ENCODE measurements at regions not wholly inside any gene's neighbourhood (a gene's known extent, or its start where the extent isn't known, plus 50 kb on each side); places are given as distances from the start of the nearest gene placed in this dataset.
A peak's percentile ranks its signal among the peaks of the same experiment; 100 is the strongest.

DNA sequence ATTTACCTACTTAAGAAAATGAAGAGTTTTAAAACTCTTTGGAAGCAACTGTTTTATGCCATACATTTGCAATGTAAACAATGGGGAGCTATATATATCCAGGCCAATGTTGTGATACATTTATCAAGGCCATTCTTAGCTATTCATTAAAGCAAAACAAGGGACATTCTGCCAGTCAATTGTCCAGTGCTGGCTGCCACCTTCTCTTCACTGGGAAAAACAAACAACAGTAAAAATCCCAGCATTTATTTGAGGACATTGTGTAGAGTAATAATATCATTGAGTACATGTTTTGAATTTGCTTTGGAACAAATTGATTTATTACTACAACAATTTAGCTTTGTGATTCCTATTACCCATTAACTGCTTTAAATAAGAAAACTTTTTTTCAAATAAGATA lies 1107.4 kb downstream of the DTWD2 start (continued):
- TF ChIP-seq, protein P1, sequence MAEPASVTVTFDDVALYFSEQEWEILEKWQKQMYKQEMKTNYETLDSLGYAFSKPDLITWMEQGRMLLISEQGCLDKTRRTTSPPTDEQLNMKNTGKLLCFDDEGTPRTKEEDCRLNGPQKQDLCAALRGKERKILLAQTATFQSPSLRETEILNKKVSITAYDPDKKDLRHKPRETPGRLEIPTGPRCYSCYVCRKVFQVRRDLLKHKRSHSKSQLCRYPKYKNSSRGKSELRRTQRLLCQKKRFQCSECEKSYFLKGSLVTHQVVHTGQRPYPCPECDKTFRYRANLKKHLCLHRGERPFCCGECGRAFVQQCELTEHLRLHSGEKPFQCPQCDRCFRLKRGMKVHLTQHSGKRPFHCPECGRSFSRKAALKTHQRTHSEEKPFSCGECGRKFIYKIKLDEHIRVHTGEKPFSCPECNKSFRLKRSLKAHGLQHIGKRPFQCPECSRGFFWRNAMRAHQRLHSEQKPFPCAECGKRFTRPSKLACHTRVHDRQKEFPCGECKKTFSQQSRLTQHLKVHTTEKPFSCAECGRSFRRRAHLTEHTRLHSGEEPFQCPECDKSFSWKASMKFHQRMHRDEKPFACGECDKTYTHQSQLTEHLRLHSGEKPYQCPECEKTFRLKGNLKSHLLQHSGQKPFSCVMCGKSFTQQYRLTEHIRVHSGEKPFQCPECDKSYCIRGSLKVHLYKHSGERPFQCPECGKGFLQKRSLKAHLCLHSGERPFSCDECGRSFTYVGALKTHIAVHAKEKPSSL (CRISPR knock-in tag; conservative IDR thresholded peaks at IDR 0.05) = no peak
- TF ChIP-seq NFATC4 (CRISPR knock-in tag; IDR thresholded peaks at IDR 0.05) (no peak), EMX1 (CRISPR knock-in tag; IDR thresholded peaks at IDR 0.05) (no peak)

DNA sequence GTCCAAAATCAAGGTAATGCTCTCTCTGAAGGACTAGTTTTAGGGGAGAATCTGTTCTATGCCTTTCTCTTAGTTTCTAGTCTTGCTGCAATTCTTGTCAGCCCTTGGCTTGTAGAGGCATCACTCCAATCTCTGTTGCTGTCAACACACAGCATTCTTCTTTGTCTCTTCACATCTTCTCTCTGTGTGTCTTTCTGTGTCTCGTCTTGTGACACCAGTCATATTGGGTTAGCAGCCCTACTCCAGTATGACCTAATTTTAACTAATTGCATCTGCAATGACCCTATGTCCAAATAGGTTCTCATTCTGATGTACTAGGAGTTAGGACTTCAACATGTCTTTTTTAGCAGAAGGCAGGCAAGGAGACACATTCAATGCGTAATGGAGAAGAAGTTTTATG lies 1110.6 kb downstream of the DTWD2 start:
- ChIA-PET CTCF (no interaction called here), POLR2A (no interaction called here)
- ATAC-seq (no peak), DNase-seq (ENCODE audit: low spot score) (no peak)
- Mint-ChIP-seq H3K4me1 (peaks cover 8% of the 10 kb centered on the region), H3K9me3 (peaks cover 11% of the 10 kb centered on the region), H3K36me3 (peaks cover 9% of the 10 kb centered on the region), H3K27ac (no peak overlapping the region), H3K27me3 (ENCODE audit: low read depth) (no peaks in the 10 kb centered on the region), H3K4me3 (no peak overlapping the region)
- TF ChIP-seq, protein P2, sequence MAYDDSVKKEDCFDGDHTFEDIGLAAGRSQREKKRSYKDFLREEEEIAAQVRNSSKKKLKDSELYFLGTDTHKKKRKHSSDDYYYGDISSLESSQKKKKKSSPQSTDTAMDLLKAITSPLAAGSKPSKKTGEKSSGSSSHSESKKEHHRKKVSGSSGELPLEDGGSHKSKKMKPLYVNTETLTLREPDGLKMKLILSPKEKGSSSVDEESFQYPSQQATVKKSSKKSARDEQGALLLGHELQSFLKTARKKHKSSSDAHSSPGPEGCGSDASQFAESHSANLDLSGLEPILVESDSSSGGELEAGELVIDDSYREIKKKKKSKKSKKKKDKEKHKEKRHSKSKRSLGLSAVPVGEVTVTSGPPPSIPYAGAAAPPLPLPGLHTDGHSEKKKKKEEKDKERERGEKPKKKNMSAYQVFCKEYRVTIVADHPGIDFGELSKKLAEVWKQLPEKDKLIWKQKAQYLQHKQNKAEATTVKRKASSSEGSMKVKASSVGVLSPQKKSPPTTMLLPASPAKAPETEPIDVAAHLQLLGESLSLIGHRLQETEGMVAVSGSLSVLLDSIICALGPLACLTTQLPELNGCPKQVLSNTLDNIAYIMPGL (CRISPR knock-in tag; IDR thresholded peaks at IDR 0.05) = no peak

DNA sequence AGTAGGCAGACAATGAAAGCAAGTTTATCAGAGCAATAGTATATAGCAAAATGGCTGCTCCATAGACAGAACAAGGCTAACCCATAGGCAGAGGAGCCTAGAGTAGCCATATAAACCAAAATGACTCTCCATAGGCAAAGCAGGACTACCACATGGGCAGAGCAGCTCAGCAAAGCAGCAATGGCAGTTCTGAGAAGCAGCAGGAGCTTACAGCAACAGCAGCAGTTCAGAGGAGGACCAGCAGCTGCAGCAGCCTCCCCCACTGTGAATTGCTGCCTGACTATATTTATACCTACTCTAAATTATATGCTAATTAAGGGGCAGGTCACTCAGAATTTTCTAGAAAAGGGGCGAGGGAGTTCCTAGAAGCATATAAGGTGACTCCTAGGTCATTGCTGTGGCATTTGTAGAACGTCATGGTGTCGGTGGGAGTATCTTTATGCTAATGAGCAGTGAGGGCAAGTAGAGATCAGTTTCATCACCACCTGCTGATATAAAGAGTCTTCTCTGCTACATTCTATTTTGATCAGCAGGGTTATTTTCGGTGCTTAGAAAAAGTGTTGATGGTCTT lies 1115.5 kb downstream of the DTWD2 start:
- Mint-ChIP-seq H3K4me1 (peaks cover 9% of the 10 kb centered on the region), H3K9me3 (peaks cover 11% of the 10 kb centered on the region), H3K4me3 (no peak overlapping the region), H3K27ac (no peak overlapping the region), H3K27me3 (ENCODE audit: low read depth) (no peaks in the 10 kb centered on the region), H3K36me3 (peaks cover 9% of the 10 kb centered on the region)
- ATAC-seq = peak; percentile 30; the same call in 1 of the 2 replicates
- TF ChIP-seq FOXP1 (CRISPR knock-in tag; IDR thresholded peaks at IDR 0.05; ENCODE audit: borderline replicate concordance) (no peak), GRHL2 (CRISPR knock-in tag; IDR thresholded peaks at IDR 0.05; ENCODE audit: insufficient replicate concordance, severe bottlenecking) (no peak)
- POLR2A ChIA-PET = no interaction called here
- CTCF ChIA-PET = no interaction called here
- no peak for DNase-seq (ENCODE audit: low spot score)

DNA sequence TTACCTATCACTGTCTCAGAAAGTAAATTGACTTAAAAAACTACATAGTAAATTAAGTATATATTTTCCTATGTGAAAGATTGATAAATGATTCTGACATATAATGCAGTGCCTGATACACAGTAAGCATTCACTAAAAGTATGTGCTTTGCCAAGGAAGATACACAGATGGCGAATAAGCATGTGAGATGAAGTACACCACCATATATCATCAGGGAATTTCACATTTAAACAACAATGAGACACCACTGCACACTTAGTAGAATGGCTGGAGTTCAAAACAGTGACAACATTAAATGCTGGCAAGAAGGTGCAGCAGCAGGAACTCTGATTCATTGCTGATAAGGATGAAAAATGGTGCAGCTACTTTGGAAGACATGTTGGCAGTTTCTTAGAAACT lies 1118.8 kb downstream of the DTWD2 start:
- Mint-ChIP-seq H3K9me3 (no peaks in the 10 kb centered on the region), H3K27me3 (ENCODE audit: low read depth) (no peaks in the 10 kb centered on the region), H3K27ac (no peak overlapping the region), H3K4me1 (peaks cover 9% of the 10 kb centered on the region), H3K36me3 (no peaks in the 10 kb centered on the region), H3K4me3 (no peak overlapping the region)
- no peak for DNase-seq (ENCODE audit: low spot score)
- CTCF ChIA-PET = no interaction called here
- TF ChIP-seq OVOL2 (CRISPR knock-in tag; IDR thresholded peaks at IDR 0.05; ENCODE audit: borderline replicate concordance) (no peak), TEAD4 (CRISPR knock-in tag; IDR thresholded peaks at IDR 0.05) (no peak), ZNF121 (CRISPR knock-in tag; IDR thresholded peaks at IDR 0.05) (no peak), CREB1 (CRISPR knock-in tag; IDR thresholded peaks at IDR 0.05) (no peak), ZNF219 (CRISPR knock-in tag; IDR thresholded peaks at IDR 0.05; ENCODE audit: borderline replicate concordance) (no peak), ZNF416 (CRISPR knock-in tag; IDR thresholded peaks at IDR 0.05) (no peak), TEAD1 (CRISPR knock-in tag; IDR thresholded peaks at IDR 0.05) (no peak)
- TF ChIP-seq, protein P3, sequence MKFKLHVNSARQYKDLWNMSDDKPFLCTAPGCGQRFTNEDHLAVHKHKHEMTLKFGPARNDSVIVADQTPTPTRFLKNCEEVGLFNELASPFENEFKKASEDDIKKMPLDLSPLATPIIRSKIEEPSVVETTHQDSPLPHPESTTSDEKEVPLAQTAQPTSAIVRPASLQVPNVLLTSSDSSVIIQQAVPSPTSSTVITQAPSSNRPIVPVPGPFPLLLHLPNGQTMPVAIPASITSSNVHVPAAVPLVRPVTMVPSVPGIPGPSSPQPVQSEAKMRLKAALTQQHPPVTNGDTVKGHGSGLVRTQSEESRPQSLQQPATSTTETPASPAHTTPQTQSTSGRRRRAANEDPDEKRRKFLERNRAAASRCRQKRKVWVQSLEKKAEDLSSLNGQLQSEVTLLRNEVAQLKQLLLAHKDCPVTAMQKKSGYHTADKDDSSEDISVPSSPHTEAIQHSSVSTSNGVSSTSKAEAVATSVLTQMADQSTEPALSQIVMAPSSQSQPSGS (CRISPR knock-in tag; IDR thresholded peaks at IDR 0.05; ENCODE audit: borderline replicate concordance, low read depth) = no peak
- TF ChIP-seq, protein P4, sequence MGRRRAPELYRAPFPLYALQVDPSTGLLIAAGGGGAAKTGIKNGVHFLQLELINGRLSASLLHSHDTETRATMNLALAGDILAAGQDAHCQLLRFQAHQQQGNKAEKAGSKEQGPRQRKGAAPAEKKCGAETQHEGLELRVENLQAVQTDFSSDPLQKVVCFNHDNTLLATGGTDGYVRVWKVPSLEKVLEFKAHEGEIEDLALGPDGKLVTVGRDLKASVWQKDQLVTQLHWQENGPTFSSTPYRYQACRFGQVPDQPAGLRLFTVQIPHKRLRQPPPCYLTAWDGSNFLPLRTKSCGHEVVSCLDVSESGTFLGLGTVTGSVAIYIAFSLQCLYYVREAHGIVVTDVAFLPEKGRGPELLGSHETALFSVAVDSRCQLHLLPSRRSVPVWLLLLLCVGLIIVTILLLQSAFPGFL (CRISPR knock-in tag; IDR thresholded peaks at IDR 0.05; ENCODE audit: borderline replicate concordance) = no peak
- TF ChIP-seq, protein P5, sequence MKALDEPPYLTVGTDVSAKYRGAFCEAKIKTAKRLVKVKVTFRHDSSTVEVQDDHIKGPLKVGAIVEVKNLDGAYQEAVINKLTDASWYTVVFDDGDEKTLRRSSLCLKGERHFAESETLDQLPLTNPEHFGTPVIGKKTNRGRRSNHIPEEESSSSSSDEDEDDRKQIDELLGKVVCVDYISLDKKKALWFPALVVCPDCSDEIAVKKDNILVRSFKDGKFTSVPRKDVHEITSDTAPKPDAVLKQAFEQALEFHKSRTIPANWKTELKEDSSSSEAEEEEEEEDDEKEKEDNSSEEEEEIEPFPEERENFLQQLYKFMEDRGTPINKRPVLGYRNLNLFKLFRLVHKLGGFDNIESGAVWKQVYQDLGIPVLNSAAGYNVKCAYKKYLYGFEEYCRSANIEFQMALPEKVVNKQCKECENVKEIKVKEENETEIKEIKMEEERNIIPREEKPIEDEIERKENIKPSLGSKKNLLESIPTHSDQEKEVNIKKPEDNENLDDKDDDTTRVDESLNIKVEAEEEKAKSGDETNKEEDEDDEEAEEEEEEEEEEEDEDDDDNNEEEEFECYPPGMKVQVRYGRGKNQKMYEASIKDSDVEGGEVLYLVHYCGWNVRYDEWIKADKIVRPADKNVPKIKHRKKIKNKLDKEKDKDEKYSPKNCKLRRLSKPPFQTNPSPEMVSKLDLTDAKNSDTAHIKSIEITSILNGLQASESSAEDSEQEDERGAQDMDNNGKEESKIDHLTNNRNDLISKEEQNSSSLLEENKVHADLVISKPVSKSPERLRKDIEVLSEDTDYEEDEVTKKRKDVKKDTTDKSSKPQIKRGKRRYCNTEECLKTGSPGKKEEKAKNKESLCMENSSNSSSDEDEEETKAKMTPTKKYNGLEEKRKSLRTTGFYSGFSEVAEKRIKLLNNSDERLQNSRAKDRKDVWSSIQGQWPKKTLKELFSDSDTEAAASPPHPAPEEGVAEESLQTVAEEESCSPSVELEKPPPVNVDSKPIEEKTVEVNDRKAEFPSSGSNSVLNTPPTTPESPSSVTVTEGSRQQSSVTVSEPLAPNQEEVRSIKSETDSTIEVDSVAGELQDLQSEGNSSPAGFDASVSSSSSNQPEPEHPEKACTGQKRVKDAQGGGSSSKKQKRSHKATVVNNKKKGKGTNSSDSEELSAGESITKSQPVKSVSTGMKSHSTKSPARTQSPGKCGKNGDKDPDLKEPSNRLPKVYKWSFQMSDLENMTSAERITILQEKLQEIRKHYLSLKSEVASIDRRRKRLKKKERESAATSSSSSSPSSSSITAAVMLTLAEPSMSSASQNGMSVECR (CRISPR knock-in tag; IDR thresholded peaks at IDR 0.05; ENCODE audit: borderline replicate concordance) = no peak
- POLR2A ChIA-PET = interaction anchor here (0.6 kb wide), 1 partner anchor 1109 kb away, joined by 3 read pairs; no protein-coding TSS in a partner anchor
- ATAC-seq = no peak
